ENCODE measurements at regions not wholly inside any gene's neighbourhood (a gene's known extent, or its start where the extent isn't known, plus 50 kb on each side); places are given as distances from the start of the nearest gene placed in this dataset.

GRCh38 chr5:59976342-59976741, 82.8 kb upstream of the PDE4D start:
- TF ChIP-seq TAF1 (IDR thresholded peaks at IDR 0.05; ENCODE audit: borderline replicate concordance, insufficient read depth, low read length) (no peak), SIN3A (IDR thresholded peaks at IDR 0.05; ENCODE audit: borderline replicate concordance, insufficient read depth, low read length) (no peak), POLR2AphosphoS5 (IDR thresholded peaks at IDR 0.05; ENCODE audit: low read depth, low read length) (no peak), REST (IDR thresholded peaks at IDR 0.05; ENCODE audit: insufficient read depth in 1 of 2, low read depth in 2 of 2, low read length in 2 of 2) (no peak)
